Neural progenitor cell (in vitro differentiated cells): ENCODE measurements at regions not wholly inside any gene's neighbourhood (a gene's known extent, or its start where the extent isn't known, plus 50 kb on each side); places are given as distances from the start of the nearest gene placed in this dataset.

ENCODE experiments used
- EZH2 ChIP-seq: fragments of 200-600 bp; sonication (generic); IDR thresholded peaks from 2 replicates; pipeline ENCODE4 v1.6.1; 2017; ENCODE audit warnings: antibody characterized with exemption, mild to moderate bottlenecking, moderate library complexity
- EZH2phosphoT487 ChIP-seq: fragments of 200-600 bp; sonication (generic); IDR thresholded peaks from 2 replicates; pipeline ENCODE4 v1.6.1; 2017; ENCODE audit warnings: antibody characterized with exemption
- TF ChIP-seq, protein P1 (sequence below): fragments of 200-600 bp; sonication (generic); IDR thresholded peaks from 2 replicates; pipeline ENCODE4 v1.5.1; 2017; ENCODE audit warnings: antibody characterized with exemption, mild to moderate bottlenecking

DNA sequence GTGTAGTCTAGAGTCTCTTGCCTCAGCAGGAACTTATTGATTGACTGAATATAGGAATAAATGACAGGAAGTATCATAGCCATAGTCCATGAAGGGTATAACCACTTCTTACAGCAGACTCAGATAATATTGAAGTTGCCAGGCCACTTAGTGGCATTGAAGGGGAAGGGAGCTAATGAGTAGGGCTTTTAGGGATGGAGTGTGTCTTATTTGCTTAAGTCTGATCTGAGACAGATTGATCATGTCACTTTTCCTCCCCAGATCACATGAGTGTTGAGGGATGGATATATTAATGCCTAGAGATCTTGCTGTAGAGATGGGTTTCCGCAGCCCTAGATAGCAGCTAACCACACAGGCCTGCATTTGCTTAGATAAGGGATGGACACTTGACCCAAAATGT, 62.2 kb upstream of the NBEA start:
- TF ChIP-seq, protein P1, sequence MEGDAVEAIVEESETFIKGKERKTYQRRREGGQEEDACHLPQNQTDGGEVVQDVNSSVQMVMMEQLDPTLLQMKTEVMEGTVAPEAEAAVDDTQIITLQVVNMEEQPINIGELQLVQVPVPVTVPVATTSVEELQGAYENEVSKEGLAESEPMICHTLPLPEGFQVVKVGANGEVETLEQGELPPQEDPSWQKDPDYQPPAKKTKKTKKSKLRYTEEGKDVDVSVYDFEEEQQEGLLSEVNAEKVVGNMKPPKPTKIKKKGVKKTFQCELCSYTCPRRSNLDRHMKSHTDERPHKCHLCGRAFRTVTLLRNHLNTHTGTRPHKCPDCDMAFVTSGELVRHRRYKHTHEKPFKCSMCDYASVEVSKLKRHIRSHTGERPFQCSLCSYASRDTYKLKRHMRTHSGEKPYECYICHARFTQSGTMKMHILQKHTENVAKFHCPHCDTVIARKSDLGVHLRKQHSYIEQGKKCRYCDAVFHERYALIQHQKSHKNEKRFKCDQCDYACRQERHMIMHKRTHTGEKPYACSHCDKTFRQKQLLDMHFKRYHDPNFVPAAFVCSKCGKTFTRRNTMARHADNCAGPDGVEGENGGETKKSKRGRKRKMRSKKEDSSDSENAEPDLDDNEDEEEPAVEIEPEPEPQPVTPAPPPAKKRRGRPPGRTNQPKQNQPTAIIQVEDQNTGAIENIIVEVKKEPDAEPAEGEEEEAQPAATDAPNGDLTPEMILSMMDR: no peak
- TF ChIP-seq EZH2: no peak
- no peak for TF ChIP-seq EZH2phosphoT487
